Ishikawa (cell line): ENCODE measurements at regions not wholly inside any gene's neighbourhood (a gene's known extent, or its start where the extent isn't known, plus 50 kb on each side); places are given as distances from the start of the nearest gene placed in this dataset.

ENCODE experiments used
- CEBPB ChIP-seq: IDR thresholded peaks from 2 replicates; pipeline ENCODE4 v1.6.1; 2012
- CREB1 ChIP-seq: IDR thresholded peaks from 2 replicates; pipeline ENCODE4 v1.6.1; 2012; ENCODE audit warnings: low read depth
- EGR1 ChIP-seq: IDR thresholded peaks from 2 replicates; pipeline ENCODE4 v1.6.1; 2012
- EP300 ChIP-seq: IDR thresholded peaks from 2 replicates; pipeline ENCODE4 v1.6.1; 2012; ENCODE audit warnings: borderline replicate concordance
- FOXM1 ChIP-seq: IDR thresholded peaks from 2 replicates; pipeline ENCODE4 v1.6.1; 2012; ENCODE audit warnings: low read depth, borderline replicate concordance
- MAX ChIP-seq: IDR thresholded peaks from 2 replicates; pipeline ENCODE4 v1.6.1; 2012
- NFIC ChIP-seq: IDR thresholded peaks from 2 replicates; pipeline ENCODE4 v1.6.1; 2012
- RAD21 ChIP-seq: IDR thresholded peaks from 2 replicates; pipeline ENCODE4 v1.6.1; 2012; ENCODE audit warnings: low read depth
- REST ChIP-seq: IDR thresholded peaks from 2 replicates; pipeline ENCODE4 v1.6.1; 2012; ENCODE audit warnings: low read depth, mild to moderate bottlenecking
- TAF1 ChIP-seq: IDR thresholded peaks from 2 replicates; pipeline ENCODE4 v1.6.1; 2012; ENCODE audit warnings: low read depth, mild to moderate bottlenecking
- TCF12 ChIP-seq: IDR thresholded peaks from 2 replicates; pipeline ENCODE4 v1.6.1; 2012; ENCODE audit warnings: low read depth
- TEAD4 ChIP-seq: IDR thresholded peaks from 2 replicates; pipeline ENCODE4 v1.6.1; 2012
- YY1 ChIP-seq: IDR thresholded peaks from 2 replicates; pipeline ENCODE4 v1.6.1; 2012; ENCODE audit warnings: low read depth
- ZBTB7A ChIP-seq: IDR thresholded peaks from 2 replicates; pipeline ENCODE4 v1.6.1; 2012; ENCODE audit warnings: low read depth
- TF ChIP-seq, protein P1 (sequence below): IDR thresholded peaks from 2 replicates; pipeline ENCODE4 v1.6.1; 2012

- no peak for TF ChIP-seq TCF12
- no peak for TF ChIP-seq MAX
- TF ChIP-seq, protein P1, sequence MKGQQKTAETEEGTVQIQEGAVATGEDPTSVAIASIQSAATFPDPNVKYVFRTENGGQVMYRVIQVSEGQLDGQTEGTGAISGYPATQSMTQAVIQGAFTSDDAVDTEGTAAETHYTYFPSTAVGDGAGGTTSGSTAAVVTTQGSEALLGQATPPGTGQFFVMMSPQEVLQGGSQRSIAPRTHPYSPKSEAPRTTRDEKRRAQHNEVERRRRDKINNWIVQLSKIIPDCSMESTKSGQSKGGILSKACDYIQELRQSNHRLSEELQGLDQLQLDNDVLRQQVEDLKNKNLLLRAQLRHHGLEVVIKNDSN: no peak
- TF ChIP-seq ZBTB7A: no peak
- TF ChIP-seq CEBPB: no peak
- TF ChIP-seq EP300: no peak
These were observed 238.8 kb upstream of the PCDH10 start for GRCh38 chr4:132910229-132910748.

GRCh38 chr4:132918096-132918495 is 231.0 kb upstream of the PCDH10 start:
- no peak for TF ChIP-seq TCF12
- no peak for TF ChIP-seq MAX
- TF ChIP-seq CEBPB: no peak
- TF ChIP-seq, protein P1: no peak
- no peak for TF ChIP-seq YY1
- TF ChIP-seq ZBTB7A: no peak
- no peak for TF ChIP-seq FOXM1
- no peak for TF ChIP-seq RAD21
- TF ChIP-seq NFIC: no peak
- TF ChIP-seq EGR1: no peak
- TF ChIP-seq EP300: no peak
- no peak for TF ChIP-seq REST
- TF ChIP-seq TAF1: no peak
- no peak for TF ChIP-seq TEAD4

DNA sequence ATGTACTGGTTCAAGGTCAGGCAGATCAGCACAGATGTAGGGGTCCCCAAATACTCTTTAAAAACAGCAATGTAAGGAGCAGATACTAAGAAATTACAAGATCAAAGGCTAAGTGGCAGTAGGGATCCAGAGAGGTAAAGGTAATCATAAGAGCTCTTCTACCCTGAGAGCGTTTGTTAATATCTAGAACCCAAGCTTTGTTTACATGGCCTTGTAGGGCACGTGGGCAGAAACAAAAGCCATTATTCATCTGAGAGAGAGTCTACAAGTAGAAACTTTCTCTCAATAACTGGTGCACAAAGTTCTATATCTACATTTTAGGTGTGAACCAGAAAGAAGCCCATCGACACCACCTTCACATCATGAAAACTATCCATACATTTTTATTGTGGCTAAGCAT is 225.6 kb upstream of the PCDH10 start:
- no peak for TF ChIP-seq TAF1
- no peak for TF ChIP-seq EP300
- TF ChIP-seq YY1: no peak
- TF ChIP-seq FOXM1: no peak
- TF ChIP-seq CREB1: no peak
- TF ChIP-seq CEBPB: no peak
- no peak for TF ChIP-seq REST
- TF ChIP-seq EGR1: no peak
- no peak for TF ChIP-seq TCF12
- no peak for TF ChIP-seq TEAD4
- TF ChIP-seq MAX: no peak
- TF ChIP-seq ZBTB7A: no peak
- TF ChIP-seq RAD21: no peak
- TF ChIP-seq NFIC: no peak
- TF ChIP-seq, protein P1: no peak

GRCh38 chr4:132934911-132935310 is 214.2 kb upstream of the PCDH10 start:
- no peak for TF ChIP-seq MAX
- TF ChIP-seq TAF1: no peak

- TF ChIP-seq TAF1: no peak
- no peak for TF ChIP-seq MAX
- no peak for TF ChIP-seq NFIC
- no peak for TF ChIP-seq EP300
- TF ChIP-seq, protein P1: no peak
- no peak for TF ChIP-seq YY1
- no peak for TF ChIP-seq TCF12
- no peak for TF ChIP-seq FOXM1
- TF ChIP-seq ZBTB7A: no peak
These were observed 193.9 kb upstream of the PCDH10 start for GRCh38 chr4:132955146-132955545.

GRCh38 chr4:132956962-132957361 is 192.1 kb upstream of the PCDH10 start:
- no peak for TF ChIP-seq REST
- TF ChIP-seq YY1: no peak
- TF ChIP-seq TAF1: no peak
- TF ChIP-seq EGR1: no peak
- TF ChIP-seq, protein P1: no peak
- TF ChIP-seq RAD21: no peak
